ENCODE measurements at regions not wholly inside any gene's neighbourhood (a gene's known extent, or its start where the extent isn't known, plus 50 kb on each side); places are given as distances from the start of the nearest gene placed in this dataset.

- no peak for TF ChIP-seq CTCF (IDR thresholded peaks at IDR 0.05)
- TF ChIP-seq EP300 (IDR thresholded peaks at IDR 0.05): no peak
- no peak for TF ChIP-seq POLR2A (IDR thresholded peaks at IDR 0.05)
- TF ChIP-seq POLR2AphosphoS5 (IDR thresholded peaks at IDR 0.05): no peak
Observed at GRCh38 chr14:63100552-63100951, 55.3 kb upstream of the KCNH5 start.
